D341Med (cell line): ENCODE measurements at regions not wholly inside any gene's neighbourhood (a gene's known extent, or its start where the extent isn't known, plus 50 kb on each side); places are given as distances from the start of the nearest gene placed in this dataset.

Source experiments
- DNase-seq: peaks from one replicate; pipeline ENCODE4 v3.0.0; 2012; ENCODE audit warnings: low spot score

DNA sequence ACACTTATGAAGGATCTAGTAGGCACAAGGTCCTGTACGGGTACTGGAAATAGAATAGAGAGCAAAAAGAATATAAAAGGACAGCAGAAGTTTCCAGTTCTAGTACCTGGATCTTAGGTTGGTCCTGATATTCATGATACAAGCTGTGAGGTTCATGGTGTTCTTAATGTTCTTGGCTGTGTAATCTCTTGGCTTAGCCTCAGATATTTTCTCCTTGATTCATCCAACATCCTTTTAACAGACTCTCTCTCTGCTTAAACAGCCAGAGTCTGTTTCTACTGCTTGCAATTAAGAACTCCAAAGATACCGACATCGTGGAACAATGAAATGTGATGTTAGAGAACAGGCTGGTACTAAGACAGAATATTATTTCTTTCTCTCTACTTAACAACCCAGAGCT is 49.9 kb downstream of the CNTN3 start:
- DNase-seq: no peak

DNA sequence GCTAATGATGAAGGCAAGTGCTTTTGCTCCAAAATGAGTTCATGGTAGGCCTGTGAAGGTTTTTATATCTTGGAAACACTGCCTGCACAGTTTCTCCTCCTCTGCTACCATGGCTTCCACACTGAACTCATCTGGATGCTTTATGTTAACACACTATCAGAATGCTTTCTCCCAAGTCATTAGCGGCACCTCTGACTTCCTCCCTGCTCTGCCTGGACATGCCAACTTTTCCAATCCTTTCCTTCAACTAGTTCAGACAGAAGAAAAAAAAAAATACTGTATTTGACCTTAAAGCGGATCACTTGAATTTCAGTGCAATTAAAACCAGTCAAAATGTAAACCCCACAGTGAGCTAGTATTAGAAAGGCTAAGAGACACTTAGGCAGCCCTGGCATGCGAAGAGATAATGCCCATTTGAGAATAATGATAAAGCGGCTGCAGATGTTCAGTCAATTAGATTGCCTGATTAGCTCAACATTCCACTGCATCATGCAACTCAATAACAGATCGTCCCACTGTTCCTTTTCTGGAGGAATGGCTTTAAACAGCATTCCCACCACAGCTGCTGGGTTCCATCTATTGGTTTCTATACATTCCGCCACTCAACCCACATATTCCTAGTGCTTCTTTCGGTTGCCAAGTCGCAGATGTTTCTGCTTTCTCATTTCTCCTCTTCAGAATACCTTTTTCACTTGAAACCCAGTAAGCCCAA is 51.7 kb downstream of the CNTN3 start:
- no peak for DNase-seq

DNA sequence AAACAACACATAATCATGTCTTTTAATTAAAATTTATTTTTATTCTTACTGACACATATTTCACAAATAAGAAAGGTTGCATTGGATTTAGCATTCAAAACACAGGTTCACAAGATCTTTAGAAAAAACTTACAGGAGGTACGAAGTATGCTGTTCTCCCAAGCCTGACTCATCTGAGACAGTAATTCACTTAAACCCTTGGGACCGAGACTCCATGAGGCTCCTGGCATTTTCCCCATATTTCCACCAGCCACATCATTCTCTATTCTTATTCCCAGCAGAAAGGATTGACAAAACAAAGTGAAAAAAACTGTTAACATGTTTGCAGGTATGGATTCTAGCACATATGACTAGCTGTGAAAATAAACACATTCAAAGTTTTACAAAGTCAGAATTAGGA is 52.6 kb downstream of the CNTN3 start:
- DNase-seq: no peak

DNA sequence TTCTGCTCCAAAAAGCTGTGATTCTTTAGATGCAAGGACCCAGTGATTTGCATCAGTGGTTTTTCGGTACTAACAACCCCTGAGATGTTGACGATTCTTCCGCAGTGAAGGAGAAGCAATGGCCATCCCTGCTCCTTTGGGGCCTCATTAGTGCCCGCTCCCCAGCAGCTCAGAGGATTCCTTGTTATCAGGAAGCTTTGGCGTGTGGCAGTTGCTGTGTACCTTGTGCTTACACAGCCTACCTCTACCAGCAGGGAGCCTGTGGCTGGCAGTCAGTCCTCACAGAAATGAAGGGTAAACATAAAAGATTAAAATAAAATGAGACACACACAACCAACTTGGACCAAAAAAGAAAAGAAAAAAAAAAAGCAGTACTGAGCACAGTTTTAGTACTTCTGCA is 55.2 kb downstream of the CNTN3 start:
- no peak for DNase-seq

DNA sequence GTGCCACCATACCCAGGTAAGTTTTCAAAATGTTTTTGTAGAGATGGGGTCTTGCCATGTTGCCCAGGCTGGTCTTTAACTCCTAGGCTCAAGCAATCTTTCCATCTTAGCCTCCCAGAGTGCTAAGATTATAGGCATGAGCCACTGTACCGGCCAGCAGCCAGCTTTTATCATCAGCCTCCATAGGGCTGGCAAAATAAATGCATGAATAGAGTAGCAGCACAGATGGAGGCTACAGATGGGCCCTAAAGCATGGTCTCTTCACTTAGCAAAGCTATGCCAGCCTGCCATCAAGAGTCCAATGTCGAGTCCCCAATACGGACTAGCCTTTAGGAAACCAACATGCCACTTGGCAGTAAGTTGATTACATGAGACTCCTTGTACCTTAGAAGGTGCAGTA is 63.8 kb downstream of the CNTN3 start:
- no peak for DNase-seq

DNA sequence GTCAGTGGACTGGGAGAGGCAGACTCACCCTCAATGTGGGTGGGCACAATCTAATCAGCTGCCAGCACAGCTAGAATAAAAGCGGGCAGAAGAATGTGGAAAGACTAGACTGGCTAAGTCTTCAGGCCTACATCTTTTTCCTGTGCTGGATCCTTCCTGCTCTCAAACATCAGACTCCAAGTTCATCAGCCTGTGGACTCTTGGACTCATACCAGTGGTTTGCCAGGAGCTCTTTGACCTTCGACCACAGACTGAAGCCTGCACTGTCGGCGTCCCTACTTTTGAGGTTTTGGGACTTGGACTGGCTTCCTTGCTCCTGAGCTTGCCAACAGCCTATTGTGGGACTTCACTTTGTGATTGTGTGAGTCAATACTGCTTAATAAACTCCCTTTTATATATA is 68.0 kb downstream of the CNTN3 start:
- no peak for DNase-seq

DNA sequence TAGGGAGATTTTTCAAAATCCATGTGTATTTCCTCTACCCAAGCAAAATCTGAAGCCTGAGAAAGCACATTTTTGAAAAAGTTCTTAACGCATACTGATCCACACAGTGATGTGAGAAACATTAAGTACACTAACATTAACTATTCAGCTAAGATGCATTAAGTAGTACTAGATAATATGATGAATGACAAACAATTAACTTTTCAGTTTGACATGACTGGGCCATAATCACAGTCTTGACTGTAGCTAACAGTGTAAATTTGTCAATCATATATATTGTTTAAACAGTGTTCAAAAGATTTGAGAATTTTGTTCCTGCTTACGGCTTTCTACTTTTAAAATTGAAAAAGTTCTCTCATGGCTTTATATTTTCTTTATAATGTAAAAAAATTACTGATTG is 72.0 kb downstream of the CNTN3 start:
- no peak for DNase-seq

DNA sequence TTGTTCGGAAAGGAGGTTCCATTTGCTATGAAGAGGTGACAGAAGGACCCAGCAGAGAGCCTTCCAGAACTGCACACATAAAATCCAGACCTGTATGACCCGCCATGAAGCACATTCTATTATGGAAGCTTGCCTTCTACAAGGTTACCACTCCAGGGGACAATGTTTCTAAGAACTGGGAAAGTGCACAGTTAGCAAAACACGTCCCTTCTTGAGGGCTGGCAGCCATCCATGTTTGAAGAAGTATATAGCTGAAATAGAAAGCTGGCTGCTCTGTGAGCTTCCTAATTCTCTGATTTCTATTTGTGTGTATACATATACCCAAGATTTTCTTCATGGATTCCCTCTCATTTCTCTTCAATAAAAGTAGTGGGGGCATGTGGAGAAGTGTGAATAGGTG is 74.6 kb downstream of the CNTN3 start:
- no peak for DNase-seq

DNA sequence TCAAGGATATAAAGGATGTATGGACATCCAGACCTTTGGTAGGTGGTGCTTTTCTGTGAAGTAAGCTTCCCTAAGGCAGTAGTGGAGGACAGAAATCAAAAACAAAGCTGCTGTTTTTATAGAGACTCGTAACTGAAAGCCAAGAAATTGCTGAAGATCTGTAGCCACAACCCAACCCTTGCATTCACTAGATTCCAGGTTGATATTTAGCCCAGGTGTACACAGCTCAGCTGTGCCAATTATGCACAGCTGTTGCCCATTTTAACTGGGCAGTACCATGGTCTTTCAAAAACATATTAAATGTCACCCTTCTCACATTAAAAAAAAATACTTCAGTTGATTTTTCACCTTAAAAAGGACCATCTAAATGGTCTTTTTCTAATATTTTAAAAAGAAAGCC is 75.8 kb downstream of the CNTN3 start:
- DNase-seq: no peak

DNA sequence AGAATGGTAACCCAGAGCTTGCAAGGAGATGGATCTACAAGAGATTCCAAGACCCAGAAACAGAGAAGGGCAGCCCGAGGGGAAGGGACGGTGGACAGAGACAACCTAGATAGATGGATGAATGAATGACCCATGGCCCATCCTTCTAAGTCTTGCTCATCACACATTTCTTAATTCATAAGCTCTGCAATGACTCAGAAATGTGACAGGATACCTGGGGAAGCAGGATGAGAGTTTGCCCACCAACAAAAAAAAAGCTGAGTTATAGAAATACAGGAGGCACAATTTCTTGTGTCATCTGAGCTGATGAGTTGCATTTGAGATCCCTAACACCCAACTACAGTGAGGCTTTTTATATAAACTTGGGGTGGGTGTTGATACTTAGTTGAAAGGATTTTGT is 76.6 kb downstream of the CNTN3 start:
- no peak for DNase-seq

DNA sequence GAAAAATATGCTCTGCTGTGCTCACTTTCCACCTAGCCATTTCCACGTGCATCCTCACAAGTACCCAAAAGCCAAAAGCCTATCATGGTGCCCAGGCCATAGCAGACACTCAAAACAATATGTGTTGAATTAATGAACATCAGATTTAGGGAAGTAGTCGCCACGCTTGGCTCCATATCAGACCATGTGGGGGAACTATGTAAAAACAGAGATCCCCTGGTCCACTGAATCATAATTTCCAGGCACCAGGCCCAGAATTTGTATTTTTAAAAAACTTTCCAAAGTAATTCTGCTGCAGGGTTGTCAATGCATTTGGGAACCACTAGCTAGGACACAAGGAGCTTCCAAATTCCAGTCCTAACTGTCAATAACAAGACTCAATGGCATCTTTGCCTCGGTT is 77.3 kb downstream of the CNTN3 start:
- DNase-seq: no peak

DNA sequence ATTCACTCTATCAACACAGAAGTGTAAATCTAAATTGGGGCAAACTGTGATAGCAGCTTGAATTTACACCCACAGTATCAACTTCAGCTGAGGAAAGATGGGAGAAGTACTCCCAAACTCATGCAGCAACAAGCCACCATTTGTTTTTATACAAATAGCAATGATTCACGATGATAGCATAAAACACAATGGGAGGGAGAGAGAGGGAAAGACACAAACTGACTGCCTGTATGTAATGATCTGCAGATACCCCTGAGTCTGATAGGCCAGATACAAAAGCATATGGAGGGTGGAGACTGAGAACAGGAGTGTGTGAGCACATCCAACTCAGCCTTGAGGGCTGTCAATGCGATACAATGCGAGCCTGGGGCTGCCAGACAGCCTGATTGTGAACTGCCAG is 79.2 kb downstream of the CNTN3 start:
- no peak for DNase-seq

DNA sequence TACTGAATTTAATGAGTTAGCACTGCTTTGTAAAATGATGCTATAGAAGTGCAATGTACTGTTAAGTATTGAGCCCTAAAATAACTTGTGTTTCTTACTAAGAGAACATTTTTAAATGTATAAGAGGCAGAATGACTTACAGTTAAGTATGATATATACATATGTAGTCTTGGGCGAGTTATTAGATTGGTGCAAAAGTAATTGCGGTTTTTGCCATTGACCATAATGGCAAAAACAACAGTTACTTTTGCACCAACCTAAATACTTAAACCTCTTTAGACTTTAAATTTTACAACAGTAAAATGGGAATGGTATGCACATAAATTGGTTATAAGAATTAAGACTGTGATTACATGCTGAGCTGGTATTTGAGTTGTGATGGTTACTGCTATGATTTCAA is 79.8 kb downstream of the CNTN3 start:
- DNase-seq: no peak

DNA sequence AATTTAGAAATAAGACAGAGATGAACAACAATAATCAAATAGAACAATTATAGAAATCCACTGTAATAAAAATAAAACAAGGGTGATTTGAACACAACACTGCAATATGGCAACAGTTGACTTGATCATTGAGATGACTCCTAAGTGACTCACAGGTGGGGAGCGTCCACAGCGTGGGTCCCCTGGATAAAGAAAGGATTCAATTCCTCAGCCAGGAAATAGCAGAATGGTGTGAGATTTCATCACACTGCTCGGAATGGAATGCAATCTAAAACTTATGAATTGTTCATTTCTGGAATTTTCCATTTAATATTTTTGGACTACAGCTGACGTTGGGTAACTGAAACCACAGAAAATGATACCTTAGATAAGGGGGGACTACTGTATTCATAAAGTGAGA is 82.0 kb downstream of the CNTN3 start:
- no peak for DNase-seq

DNA sequence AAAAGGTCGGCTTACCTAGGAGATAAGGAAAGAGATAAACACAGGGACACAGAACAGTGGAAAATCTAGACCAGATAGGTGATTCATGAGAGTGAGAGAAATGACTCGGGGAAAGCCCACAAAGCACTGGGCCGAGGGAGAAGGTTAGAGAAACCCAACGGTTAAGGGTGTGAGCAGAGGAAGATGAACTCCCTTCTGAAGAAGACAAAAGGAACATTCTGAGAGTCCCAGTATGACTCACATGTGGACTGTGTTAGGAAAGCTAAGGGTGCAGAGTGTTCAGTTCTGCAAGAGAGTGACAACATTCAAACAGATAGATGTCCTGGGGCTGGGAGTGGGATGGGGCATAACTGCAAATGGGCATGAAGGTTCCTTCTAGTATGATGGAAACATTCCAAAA is 83.0 kb downstream of the CNTN3 start:
- no peak for DNase-seq

DNA sequence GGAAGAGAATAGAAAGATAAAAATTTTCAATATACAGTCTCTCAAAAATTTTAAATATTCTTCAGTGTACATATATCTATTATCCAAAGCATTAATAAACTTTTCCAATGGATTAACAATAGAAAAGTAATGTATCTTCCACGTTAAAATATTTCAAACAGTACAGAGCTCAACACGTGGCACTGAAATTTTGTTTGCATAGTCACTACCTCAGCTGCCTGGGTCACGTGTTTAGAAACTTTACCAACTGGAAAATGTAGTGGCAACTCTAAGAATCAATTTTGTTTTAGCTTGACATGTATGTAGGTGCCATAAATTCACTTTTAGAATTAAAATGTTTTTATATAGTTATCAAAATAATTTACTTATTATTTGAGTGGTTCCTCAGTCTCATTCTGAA is 85.3 kb downstream of the CNTN3 start:
- no peak for DNase-seq

DNA sequence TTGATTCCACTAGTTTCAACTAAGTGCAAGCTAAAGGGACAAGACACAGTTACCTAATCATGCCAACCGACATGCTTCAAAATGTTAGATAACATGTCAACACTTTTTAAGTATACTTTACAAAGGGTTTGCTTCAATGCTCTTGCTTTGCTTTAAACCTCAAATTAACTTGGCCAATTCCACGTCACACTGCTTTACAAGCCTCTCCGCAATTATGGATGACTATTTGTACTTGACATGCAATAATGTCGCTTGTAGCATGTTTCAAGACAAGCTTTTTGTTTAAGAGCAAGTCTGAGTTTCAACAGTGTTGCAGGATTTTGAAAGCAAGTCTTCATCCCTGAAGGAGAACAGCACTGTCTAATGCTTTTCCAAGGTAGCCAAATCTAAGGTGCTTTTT is 86.9 kb downstream of the CNTN3 start:
- DNase-seq: no peak

DNA sequence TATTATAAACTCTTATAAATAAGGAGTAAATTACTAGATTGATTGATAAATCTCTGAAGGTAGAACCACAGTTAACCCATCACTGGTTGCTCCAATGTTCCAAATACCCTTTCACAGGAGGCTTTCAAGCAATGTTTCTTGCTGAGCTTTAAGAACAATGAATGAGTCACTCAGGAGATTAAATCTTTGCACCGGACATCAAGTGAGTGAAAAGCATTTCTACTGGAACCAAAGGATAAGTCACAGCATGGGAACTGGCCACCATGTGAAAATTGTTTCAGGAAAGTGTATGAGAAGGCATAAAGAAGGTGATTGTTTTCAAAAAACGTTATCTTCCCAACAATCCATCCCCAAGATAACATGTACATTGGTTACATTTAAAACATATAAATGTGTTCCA is 90.6 kb downstream of the CNTN3 start:
- no peak for DNase-seq

DNA sequence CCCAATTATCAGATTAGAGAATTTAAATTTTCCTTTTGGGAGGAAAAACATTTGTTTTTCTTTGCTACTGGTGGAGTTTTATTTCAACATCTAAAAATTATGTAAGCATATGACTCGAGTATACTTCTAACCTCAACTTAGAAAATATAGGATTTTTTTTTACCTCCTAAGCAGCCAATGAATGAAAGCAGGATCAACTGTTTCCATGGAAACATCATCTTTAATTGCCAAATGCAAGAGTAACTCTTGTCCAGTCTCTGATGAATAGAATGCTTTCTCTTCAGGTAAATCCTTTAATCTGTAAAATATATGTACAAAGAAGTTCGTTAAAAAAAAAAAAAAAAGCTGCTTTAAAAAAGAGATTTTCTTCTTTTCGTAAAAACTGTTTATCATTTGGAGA is 93.6 kb downstream of the CNTN3 start:
- no peak for DNase-seq

DNA sequence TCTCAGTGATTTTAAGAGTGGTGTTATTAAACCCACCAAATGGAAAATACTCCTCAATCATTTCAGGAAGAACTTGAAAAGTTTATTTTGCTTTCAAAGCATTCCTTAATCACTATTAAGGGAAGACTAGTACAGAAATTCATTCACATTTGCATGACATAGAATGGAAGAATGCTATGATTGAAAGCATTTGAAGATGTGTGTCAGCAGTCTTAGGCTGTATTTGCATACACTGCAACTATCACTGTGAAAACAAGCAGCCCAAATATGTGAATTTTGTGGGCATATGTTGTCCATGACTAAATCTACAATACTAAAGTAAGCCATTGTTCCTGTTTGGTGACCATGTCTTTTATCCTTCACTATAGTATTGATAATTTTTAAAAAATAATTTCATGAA is 95.8 kb downstream of the CNTN3 start:
- no peak for DNase-seq

DNA sequence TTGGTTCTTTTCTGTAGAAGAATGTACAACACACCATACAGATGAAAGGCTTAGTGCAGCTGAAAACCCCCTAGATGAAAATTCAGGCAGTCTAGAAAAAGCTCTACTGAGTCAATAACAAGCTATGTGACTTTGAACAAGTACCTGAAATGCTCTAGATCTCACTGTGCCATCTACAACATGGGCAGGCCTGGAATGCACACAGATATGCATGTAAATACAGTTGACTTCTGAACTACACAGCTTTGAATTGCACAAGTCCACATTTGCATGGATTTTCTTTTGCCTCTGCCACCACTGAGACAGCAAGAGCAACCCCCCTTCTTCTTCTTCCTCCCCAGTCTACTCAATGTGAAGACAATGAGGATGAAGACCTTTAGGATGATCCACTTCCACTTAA is 98.4 kb downstream of the CNTN3 start:
- no peak for DNase-seq

DNA sequence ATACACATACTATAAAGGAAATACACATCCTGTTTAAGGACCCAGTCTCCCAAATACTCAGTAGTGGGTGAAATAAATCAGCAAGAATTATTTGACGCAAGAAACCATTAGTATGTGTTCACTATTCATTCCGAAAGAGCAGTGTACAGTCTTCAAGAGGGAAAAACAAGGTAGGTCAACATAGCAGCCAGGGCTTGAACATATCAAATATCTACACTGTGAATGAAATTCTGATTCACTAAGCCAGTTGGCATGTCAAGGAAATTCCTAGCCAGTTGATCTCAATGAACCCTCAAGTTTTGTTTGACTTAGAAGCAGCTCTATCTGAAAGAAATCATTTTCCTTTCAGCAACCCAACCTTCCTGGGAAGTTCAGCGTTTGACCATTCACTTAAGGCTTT is 99.0 kb downstream of the CNTN3 start:
- no peak for DNase-seq

DNA sequence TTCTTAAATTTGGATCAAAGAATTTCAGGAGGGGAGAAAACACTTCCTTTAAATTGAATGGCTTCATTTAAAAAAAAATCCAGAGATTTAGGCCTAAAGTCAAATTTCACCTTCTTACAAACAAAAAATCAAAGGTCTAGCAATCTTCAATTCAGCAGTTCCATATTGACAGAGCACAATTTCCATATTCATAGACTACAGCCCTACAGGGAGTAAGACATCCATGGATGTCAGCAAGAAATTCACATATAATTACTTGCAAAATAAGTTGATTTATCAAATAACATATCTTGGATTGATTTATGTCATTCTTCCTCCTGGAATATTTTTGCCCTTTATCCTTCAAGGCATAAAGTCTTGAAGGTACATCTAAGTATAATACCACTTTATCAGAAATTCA is 103.4 kb downstream of the CNTN3 start:
- no peak for DNase-seq

DNA sequence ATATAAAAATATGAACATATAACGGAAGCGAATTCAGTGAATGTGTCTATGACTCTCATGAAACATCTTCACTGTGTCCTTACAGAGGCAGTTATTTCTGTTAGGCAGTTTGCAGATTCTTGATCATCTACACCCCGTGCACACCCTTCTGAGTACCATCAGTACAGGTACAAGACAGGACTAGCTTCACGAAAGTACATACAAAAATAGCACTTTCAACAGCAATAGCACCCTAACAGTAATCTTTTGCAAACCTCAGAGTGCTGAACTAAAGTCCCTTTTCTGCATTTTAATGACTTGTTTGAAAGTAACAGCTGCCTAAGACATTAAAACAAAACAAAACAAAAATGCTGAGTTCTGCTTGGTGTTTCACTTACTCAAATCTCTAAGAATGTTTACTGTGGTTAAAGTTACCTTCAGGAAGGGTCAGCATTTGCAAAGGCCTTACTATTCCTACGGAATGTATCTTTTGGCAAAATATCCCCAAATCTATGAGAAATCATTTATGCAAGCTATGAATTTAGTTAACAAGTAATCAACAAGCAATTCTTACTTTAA is 104.1 kb downstream of the CNTN3 start:
- no peak for DNase-seq

DNA sequence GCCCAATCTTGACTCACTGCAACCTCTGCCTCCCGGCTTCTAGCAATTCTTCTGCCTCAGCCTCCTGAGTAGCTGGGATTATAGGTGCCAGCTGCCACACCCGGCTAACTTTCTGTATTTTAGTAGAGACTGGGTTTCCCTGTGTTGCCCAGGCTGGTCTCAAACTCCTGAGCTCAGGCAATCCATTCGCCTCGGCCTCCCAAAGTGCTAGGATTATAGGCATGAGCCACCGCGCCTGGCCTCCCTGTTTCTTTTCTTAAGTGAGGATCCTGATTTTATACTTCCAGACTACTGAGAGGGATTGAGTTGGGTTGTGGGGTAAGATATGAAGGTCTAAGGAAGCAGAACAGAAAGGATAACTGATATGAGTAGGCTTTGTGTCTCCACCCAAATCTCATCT is 106.8 kb downstream of the CNTN3 start:
- no peak for DNase-seq
